ENCODE measurements at regions not wholly inside any gene's neighbourhood (a gene's known extent, or its start where the extent isn't known, plus 50 kb on each side); places are given as distances from the start of the nearest gene placed in this dataset.

DNA sequence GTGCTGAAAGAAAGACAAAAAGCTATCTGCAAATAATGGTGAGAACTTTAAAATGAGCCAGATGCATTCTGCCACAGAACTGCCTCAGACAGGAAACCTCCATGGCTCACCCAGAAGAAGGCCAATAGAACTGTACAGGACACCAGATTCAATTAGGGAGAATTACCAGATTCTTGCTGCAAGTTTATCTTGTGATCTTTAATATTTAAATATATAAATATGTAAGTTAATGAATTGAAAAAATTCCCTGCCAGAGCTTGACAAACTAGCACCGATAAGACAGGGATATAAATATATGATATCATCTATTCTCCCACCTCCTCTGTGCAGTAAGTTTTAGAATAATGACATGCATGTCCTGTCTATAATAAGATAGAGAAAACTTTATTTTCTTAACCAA, 252.8 kb downstream of the PLK2 start:
- TF ChIP-seq, protein P1, sequence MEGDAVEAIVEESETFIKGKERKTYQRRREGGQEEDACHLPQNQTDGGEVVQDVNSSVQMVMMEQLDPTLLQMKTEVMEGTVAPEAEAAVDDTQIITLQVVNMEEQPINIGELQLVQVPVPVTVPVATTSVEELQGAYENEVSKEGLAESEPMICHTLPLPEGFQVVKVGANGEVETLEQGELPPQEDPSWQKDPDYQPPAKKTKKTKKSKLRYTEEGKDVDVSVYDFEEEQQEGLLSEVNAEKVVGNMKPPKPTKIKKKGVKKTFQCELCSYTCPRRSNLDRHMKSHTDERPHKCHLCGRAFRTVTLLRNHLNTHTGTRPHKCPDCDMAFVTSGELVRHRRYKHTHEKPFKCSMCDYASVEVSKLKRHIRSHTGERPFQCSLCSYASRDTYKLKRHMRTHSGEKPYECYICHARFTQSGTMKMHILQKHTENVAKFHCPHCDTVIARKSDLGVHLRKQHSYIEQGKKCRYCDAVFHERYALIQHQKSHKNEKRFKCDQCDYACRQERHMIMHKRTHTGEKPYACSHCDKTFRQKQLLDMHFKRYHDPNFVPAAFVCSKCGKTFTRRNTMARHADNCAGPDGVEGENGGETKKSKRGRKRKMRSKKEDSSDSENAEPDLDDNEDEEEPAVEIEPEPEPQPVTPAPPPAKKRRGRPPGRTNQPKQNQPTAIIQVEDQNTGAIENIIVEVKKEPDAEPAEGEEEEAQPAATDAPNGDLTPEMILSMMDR (IDR thresholded peaks at IDR 0.05; ENCODE audit: low read depth, low read length): no peak
- TF ChIP-seq, protein P2, sequence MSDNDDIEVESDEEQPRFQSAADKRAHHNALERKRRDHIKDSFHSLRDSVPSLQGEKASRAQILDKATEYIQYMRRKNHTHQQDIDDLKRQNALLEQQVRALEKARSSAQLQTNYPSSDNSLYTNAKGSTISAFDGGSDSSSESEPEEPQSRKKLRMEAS (IDR thresholded peaks at IDR 0.05; ENCODE audit: low read depth, low read length): no peak
- no peak for TF ChIP-seq POLR2A (IDR thresholded peaks at IDR 0.05; ENCODE audit: extremely low read depth, insufficient read length)
